ENCODE measurements at regions not wholly inside any gene's neighbourhood (a gene's known extent, or its start where the extent isn't known, plus 50 kb on each side); places are given as distances from the start of the nearest gene placed in this dataset.

DNA sequence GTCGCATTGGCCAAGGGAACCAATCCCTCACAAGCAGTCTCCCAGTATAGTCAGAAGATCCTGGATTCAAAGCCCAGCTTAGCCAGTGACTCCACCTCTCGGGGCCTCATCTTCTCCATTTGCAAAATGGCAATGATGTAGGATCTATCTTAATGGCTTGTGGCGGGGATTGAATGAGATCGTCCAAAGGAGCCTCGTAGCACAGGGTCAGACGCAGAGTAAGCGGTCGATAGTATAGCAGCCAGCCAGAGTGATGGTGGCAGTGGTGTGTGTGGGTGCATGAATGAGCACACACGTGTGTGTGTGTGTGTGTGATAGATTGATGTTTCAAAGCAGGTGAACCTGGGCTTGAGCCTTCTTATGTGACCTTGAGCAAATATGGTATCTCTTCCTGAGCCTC, 79.8 kb upstream of the WNT4 start:
- DNase-seq = no peak

- no peak for DNase-seq
Observed at GRCh38 chr1:22223176-22223575, 80.3 kb upstream of the WNT4 start.

DNA sequence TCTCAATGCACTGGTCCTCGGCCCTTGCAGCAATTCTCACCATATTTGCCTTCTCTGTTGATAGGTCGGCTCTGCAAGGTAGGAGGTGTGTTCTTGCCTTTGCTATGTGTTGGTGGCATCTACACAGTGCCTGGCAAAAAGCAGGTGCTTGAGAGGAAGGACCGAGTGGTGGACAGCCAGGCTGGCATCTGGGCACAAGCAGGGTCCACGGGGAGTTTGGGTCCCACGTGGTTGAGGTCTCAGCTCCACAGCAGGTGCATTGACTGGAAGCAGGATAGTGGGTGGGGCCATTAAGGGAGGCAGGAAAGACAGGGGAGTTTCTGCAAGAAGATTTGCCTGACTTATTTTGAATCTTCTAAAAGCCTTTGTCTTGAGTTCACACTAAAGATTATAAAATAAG, 81.2 kb upstream of the WNT4 start:
- no peak for DNase-seq

DNA sequence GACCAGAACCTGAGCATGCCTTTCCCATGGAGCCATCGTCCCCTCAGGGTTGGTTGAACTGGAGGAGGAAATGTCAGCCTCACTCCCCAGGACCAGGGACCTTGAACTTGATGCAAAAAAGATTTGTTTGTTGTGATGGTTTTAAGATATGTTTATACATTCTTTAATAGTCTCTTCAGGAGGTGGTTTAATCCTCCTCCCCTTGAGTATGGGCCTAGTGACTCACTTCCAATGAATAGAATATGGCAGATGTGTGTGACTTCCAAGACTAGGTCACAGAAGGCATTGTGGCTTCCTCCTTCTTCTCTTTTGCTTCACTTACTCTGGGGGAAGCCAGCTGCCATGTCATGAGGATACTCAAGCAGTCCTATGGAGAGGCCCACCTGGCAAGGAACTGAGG, 81.7 kb upstream of the WNT4 start:
- DNase-seq = no peak

GRCh38 chr1:22225858-22226589, 83.1 kb upstream of the WNT4 start:
- no peak for DNase-seq

- DNase-seq = no peak
Observed at GRCh38 chr1:22228074-22228473, 85.2 kb upstream of the WNT4 start.

DNA sequence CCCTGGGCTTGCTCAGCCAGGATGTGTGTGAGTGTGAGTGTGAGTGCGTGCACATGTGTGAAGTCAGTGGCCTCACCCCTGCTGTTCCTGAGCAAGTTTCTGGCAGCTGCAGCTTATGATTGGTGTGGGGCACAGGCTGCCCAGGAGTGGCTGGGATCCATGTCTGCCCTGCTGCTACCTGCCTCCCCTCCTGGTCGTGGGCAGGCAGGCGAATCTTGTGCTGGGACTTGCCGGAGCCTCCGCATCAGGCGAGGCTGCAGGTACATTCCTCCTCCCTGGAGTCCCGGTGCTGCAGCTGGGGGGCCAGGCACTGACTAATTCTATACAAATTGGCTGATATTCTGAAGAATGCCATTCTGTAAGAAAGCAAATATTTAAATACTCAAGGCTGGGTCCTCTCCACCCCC, 85.6 kb upstream of the WNT4 start:
- no peak for DNase-seq

DNA sequence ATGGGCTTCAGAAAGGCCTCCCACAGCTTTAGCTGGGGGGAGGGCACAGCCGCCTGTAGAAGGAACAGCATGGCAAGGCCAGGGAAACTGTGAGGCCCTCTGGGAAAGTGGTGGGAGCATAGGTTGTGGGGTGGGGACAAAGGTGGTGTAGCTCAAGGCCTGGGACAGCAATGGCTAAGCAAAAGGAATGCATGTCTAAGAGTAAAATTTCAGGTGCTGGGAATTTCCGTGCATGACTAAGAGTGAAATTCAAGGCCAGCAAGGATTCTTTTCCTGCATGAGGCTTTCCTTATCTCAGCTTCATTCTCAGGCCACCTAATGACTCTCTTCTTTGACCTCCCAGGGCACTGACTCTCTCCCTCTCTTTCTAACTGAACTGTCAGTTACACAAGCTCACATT, 86.5 kb upstream of the WNT4 start:
- DNase-seq = no peak

- no peak for DNase-seq
Observed at GRCh38 chr1:22231068-22231593, 88.2 kb upstream of the WNT4 start.

- no peak for DNase-seq
Observed at GRCh38 chr1:22231995-22232690, 89.2 kb upstream of the WNT4 start.

- DNase-seq = no peak
Observed at GRCh38 chr1:22233222-22233621, 90.3 kb upstream of the WNT4 start.

DNA sequence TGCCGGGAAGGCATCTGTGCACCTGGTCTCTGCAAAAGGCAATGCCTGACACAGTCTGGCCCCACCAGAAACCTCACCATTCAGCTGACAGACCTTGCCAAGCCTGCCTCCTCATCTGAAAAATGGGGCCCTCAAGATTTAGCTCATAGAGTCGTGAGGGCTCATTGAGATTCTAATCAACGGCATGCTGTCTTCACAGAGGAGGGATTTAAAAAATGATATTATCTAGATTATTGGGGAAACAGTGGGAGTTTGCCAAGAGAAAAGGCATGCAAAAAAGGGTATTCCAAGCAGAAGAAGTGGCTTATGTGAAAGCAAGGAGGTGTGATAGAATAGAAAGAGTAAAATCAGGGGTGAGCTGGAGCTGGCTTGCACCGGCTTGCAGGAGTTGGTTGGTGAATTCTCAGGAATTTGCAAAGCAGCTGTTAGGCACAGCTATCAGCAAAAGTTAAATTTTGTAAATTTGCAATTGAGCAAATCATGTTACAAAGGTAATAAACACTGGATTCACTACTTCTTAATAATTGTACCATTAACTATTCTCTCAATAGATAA, 91.7 kb upstream of the WNT4 start:
- no peak for DNase-seq

DNA sequence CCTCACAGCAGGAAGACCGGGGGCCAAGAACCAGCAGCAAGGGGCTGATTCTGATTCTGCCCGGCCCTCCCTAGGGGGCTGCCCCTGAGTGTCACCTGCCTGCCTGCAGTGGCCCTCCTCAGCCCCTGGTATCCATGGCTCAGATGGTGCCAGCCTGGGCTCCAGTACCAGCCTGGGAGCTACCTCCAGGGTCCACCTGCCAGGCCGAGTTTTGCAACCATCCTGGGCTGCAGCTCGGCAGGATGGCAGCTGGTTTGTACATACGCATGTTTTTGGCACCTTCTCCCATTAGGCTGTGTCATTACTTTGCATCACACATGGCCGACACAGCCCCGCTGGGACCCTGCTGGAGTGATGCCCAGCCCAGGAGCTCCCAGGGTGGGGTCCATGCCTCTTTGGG, 93.3 kb upstream of the WNT4 start:
- DNase-seq = no peak

- no peak for DNase-seq
Observed at GRCh38 chr1:22236900-22237299, 94.0 kb upstream of the WNT4 start.

DNA sequence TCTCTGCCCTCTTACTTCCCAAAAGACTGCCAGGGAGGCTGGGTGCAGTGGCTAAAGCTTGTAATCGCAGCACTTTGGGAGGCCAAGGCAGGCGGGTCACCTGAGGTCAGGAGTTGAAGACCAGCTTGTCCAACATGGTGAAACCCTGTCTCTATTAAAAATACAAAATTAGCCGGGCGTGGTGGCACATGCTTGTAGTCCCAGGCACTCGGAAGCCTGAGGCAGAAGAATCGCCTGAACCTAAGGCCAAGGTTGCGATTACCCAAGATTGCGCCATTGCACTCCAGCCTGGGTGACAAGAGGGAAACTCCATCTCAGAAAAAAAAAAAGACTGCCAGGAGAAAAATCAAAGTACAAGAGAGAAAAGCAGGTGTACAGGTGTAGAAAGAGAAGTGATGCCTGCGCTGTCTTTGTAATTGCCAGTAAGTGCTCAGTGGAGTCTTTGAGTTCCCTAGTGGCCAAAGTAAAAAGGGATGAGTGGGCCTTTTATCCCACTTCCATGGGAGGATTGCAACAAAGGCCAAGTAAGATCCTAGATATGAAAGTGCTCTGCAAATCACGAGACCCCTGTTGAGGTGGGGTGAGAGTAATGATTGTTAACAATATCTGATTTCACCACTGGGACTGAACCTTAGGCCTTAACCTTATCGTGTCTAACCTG, 94.7 kb upstream of the WNT4 start:
- DNase-seq = no peak

- no peak for DNase-seq
Observed at GRCh38 chr1:22238356-22239224, 95.7 kb upstream of the WNT4 start.

GRCh38 chr1:22239378-22239777, 96.5 kb upstream of the WNT4 start:
- DNase-seq = no peak

DNA sequence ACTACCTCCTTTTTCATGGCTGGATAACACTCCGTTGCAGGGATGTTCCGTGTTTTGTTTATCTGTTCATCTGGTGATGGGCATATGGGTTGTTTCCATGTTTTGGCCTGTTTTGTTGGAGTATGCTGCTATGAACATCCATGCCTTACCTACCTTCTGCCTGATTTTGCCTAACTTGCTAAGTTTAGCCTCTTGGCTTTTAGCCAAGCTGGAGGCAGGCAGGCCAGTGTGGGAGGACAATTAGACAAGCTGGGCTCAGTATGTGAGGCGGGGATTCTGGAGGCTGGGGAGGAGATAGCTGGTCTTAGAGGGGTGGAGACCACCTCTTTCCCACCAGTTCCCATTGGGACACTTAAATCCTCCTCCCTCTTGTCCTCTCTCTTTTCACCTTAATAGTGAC, 98.4 kb upstream of the WNT4 start:
- no peak for DNase-seq

GRCh38 chr1:22241811-22242210, 98.9 kb upstream of the WNT4 start:
- no peak for DNase-seq

DNA sequence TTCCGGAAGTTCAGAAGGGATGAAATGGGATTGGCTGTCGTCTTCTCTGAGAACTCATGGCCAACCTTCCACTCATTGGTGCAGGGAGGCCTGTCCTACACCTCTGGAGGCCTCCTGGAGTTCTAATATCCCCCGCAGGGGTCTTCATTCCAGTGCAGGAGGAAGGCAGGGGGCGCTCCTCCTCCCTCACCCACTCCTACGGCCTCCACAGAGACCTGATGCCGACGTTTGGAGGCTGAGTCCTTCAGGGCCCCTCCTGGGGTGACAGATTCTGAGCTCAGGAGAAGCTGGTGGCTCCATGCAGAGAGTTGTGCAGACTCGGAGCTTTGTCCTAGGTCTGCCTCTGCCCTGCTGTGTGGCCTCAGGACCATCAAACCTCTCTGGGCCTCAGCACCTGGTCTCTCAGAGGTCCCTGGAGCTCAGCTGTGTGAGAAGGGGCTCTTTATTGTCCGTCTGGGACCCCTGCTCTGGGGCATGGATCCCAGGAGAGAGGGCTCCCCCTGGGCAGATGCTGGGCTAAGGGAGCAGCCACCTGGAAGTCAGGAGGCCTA, 102.3 kb upstream of the WNT4 start:
- no peak for DNase-seq

DNA sequence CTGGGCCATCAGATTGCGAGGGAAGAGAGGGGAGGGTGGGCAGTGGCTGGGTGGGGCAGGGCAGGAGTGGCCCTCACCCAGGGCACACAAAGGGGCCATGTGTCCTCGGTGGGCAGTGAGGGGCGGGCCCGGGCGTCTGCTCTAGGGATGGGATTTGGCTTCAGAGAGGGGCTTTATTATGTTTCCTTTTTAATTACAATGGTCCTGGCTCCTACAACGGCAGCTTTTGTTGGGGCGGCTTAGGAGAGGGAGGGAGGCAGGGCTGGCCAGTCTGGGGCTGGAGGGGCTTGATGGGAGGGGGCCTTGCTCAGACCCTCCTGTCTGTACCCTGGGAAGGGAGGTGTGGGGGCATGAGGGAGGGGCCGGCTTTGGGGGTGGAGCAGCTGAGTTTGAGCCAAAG, 102.8 kb upstream of the WNT4 start:
- no peak for DNase-seq

- no peak for DNase-seq
Observed at GRCh38 chr1:22246755-22247480, 104.0 kb upstream of the WNT4 start.
